NCI-H2227 (cell line): ENCODE measurements at regions not wholly inside any gene's neighbourhood (a gene's known extent, or its start where the extent isn't known, plus 50 kb on each side); places are given as distances from the start of the nearest gene placed in this dataset.

Experiments
- DNase-seq: peaks from one replicate; lab custom pipeline; 2025; ENCODE audit not compliant: unreplicated experiment; lab: John Stamatoyannopoulos, UW

DNA sequence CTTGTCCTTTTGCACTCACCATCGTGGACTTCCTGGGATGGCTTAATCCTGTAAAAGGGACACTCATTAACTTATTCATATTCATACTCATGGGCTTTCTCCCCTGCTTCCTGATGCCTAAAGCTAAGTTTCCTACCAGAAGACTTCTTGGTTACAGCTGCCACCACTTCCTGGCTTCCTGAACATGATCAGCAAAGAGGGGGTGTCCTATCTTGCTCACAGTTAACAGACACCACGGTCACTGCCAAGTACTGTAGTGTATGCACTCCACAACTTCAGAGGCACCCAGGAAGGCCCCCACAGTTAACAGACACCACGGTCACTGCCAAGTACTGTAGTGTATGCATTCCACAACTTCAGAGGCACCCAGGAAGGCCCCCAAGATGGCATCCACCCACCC is 177.8 kb downstream of the SIPA1L2 start:
- DNase-seq, result no peak

GRCh38 chr1:232451506-232451905 is 178.4 kb downstream of the SIPA1L2 start:
- DNase-seq, result no peak

DNA sequence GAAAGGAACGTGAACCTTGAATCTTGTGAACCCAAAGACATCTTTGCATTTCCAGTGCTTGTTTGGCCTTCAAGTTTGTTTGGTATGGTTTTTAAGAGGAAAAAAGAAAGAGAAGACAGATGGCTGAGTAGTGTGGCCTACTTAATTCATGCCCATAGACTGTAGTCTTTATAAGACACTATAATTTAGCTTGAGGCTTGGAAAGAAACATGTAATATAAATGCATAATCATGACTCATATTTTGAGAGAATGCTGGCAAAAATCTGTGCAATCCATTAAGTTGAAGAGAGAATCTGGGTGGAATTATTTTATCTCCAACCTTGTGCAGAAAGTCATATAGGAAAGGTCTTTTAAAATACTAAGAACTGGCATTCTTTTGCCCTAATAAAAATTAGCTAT is 179.3 kb downstream of the SIPA1L2 start:
- DNase-seq, result no peak

DNA sequence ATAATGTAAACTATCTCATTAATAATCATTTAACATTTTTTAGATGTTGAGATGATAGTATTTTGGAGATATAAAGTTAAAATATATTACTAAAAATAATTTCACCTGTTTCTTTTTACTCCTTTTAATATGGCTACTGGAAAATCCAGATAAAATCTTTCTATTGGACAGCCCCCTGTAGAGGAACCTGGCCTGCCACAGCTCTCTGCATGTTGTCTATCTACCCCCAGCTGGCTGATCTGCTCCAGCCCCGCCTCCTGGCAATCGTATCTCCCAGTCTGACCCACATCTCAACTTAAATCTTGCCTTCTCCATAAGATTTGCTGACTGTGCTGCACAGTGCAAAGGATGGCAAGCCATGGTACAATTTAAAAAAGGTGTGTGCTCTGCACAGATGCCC is 182.8 kb downstream of the SIPA1L2 start:
- no peak for DNase-seq

DNA sequence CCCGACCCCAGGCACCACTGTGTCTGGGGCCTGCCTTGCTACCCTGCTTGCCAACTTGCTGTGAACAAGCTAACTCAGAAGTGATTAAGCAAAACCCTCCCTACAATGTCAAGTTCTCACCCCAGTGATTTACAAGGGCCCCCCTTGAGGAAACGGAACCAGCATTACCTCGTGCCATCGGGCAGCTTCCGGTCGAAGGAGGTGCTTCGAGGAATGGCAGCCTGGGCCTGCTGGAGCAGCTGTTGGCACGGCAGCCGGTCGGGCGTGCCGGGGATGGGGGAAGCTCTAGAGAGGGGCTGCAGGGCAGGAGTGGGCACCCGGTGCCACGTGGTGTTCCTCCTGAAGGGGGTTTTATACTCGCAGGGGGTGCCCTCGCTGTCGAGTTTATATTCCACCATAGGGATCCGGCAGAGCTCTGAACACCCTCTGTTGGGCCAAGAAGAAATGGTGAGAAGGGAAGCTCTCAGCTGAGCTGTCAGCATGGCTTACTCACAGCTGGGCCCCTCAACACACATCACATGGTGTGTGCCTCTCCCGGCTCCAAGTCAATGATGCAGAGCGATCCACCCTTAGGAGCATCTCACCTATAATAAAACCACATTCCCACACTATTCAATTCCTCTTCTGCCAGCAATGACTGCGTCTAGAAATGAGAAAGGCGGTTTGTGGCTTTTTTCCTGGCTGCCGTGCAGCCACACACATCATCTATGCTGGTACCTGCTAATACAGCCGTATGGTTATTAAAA is 184.4 kb downstream of the SIPA1L2 start:
- no peak for DNase-seq

DNA sequence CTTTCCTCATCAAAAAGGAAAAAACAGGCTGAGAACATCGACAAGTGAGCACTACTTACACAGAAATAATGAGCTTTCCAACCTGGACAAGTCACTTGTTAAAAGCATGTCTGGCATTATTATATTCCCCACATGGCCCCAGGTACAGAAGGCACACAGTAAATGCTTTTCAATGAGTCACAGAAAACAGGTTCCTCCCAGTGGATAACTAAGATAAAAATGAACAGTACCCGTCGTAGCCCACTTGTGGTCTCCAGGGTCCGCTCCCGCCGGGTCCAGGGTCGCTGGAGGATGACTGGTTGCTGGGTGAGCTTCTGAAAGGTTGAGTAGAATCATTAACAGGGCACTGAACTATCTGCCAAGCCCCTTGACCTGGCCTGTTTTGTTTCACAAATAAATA is 186.6 kb downstream of the SIPA1L2 start:
- no peak for DNase-seq

- no peak for DNase-seq
These were observed 188.9 kb downstream of the SIPA1L2 start for GRCh38 chr1:232441036-232441411.

- no peak for DNase-seq
These were observed 189.5 kb downstream of the SIPA1L2 start for GRCh38 chr1:232440325-232441035.

DNA sequence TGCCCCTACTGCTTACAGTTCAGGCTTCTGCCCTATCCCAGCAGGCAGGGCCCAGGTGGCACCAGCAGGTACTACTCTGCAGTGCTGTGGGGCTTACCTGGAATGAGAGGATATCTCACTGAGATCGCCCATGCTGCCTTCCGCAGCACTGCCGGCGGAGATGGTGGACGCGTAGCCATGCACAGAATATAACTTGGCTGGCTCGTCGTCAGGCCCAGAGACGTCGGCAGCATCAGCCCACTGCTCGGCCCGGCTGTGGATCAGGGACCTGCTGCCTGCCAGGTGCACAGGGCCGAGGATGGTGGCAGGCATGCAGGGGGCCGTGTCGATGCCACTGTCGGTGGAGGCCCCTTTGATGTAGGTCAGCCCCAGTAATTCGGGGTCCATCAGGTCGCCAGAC is 190.9 kb downstream of the SIPA1L2 start:
- DNase-seq, result no peak

GRCh38 chr1:232438476-232438875 is 191.5 kb downstream of the SIPA1L2 start:
- DNase-seq, result peak; percentile 45

DNA sequence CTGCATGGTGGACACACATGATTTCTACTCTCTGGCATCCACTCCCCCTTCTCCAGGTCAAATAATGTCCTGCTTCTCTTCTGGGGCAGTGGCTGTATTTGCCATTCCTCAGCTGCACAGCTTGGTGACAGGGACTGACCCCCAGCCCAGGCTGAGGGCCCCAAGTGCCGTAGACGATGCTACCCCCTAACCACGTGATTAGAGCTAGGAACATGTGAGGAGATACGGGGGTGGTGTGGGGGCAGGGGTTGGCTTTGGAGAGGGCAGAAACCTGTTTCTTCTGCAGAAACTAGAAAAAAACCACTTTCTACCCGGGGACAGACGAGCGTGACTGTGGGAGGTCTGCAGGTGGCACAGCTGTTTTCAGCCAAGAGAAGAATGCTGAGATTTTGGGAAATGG is 192.4 kb downstream of the SIPA1L2 start:
- no peak for DNase-seq

- DNase-seq, result no peak
These were observed 194.2 kb downstream of the SIPA1L2 start for GRCh38 chr1:232435729-232436128.

GRCh38 chr1:232432313-232432712 is 197.6 kb downstream of the SIPA1L2 start:
- peak; percentile 29 for DNase-seq

DNA sequence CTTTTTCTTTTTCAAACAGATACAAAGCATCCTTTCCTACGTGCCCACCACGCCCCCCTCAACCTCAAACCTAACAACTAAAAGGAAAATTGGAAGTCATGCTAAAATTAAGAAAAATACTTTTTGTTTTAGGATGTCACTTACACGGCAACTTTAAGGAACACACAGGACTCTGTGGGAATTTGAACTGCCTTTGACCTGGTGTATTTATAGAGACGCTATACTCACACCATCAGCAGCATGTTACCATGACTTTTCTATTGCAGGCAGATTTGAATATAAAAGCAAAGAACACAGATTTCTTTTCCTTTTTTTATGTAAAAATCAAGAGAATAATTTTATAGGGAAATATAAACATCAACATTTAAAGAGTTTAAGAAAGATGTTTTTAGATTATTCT is 198.2 kb downstream of the SIPA1L2 start:
- DNase-seq, result no peak

DNA sequence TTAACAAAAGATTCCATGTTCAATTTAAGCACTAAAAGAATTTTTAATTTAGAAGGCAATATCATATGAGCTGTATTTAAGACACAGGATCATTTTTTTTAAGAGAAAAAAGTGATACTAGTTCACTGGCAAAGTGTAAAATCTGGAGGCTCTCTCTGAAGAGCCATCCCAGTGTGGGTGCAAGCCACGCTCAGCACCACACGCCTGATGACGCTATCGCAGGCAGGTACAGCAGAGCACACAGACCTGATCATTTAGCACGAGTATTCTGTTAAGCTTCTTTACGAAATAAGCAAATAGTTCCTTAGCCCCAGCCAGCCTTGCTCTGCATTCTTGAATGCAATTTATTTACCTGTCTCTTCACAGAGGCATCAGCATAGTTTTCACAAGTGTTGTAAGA is 198.6 kb downstream of the SIPA1L2 start:
- no peak for DNase-seq

DNA sequence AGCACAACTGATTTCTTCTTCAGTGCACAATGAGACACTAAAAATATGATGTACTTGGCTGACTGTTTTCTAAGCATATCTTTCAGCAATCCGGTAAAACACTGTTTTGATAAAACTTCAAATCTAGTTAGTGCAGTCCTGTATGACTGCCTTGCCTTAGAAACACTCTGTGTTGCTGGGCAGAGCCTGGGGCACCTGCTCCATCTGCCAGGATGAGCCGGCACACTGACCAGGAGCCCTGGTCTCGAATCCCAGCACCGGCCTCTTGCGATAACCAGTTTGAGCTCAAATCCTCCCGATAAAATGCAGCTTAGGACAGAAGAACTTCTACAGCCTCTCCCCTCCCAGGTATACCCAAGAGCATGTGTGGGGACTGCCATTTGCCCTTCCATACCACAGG is 199.5 kb downstream of the SIPA1L2 start:
- DNase-seq, result no peak

DNA sequence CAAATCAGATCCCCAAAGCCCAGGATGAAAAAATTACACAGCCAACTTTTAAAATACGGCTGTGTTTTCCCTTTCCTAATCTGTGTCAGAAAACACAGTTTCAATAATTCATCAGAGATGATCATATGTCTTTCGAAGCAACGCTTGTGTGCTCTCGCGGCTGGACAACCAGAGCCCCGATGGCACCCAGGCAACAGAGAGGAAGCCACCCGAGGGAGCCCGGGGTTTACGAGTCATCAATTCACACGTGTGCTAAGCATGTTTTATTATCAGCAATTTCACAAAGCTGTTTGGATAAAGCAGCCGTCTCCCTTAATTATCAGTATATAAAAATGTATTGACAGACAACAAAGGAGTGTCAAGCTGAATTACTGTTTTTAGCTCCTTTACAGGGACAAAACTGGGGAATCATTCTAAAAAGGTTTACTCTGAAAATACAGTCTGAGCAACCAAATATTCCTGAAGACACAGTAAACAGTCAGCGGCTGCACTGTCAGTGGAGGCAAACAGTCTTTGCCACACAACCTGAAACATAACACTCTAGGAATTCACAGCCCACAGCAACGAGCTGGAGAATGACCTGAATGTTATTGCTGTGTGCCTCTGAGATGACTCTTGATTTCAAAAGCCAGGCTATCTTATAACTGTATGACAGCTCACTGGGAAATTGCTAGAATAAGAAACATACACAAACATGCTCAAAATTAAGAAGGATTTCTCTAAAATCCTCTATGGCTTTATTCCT is 201.0 kb downstream of the SIPA1L2 start:
- DNase-seq, result no peak

DNA sequence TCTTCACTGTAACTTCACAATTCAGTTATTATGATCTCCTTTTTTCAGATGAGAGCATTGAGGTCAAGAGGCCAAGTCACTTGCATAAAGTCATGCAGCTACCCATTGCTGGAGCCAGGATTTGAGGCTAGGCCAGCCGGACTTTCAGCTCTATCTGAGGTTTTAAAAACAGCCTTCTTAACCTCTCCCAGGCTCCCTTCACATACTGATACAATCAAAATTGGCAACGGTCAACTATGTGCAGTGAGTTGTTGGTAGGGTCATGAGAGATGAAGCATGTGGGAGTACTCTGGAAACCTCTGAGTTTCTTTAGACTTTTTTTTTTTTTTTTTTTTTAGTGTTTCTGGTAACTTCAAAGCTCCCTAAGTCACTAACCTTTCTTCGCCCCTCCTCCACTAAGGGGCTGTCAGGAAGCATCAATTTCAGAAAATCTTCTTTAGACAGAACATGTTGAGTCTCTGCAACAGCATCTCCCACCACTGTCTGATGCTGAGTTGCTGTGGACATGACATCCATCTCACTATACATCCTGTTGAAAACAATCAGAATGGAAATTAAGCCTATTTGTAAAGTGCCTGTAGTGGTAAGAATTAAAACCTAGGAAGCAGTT is 201.8 kb downstream of the SIPA1L2 start:
- no peak for DNase-seq

- no peak for DNase-seq
These were observed 203.1 kb downstream of the SIPA1L2 start for GRCh38 chr1:232426801-232427200.

GRCh38 chr1:232425421-232425820 is 204.5 kb downstream of the SIPA1L2 start:
- DNase-seq, result no peak

GRCh38 chr1:232423591-232423990 is 206.3 kb downstream of the SIPA1L2 start:
- DNase-seq, result no peak

GRCh38 chr1:232422898-232423297 is 207.0 kb downstream of the SIPA1L2 start:
- no peak for DNase-seq
